ENCODE measurements at regions not wholly inside any gene's neighbourhood (a gene's known extent, or its start where the extent isn't known, plus 50 kb on each side); places are given as distances from the start of the nearest gene placed in this dataset.

DNA sequence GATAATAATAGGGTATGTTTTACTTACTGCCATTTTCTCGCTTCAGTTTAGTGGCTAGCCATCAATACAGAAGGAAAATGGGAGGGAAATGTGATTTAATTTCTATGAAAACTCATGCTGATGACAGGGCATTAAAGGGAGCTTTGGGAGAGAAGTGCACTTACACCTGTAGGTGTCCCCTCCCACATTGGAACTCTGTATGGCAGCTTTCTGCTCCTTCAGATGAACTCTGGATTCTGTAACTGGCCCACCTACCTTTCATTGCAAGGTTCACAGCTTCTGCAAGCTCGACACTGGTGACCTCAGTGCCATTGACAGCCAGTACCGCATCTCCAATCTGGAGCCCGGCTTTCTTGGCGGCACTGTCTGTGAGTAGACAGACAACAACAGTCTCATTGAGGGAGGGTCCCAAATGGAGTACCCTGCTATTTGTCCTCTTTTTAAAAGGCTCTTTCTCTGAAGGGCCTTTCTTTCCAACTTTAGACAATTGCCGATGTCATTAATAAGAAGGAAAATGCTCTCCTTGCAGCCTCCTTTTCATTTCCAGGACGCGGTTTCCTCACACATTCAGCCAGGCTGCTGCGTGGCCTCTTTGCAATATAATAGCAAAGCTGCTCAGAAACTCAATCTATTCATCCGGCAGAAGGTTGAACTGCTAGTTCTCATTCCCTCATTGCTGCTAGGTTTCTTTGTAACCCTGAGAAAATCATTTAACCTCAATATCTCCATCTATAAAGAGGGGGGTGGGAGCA, 63.6 kb downstream of the NUDT12 start:
- DNase-seq: no peak

GRCh38 chr5:103498211-103498610, 64.4 kb downstream of the NUDT12 start:
- DNase-seq: peak; percentile 71

GRCh38 chr5:103497781-103498180, 64.8 kb downstream of the NUDT12 start:
- no peak for DNase-seq

DNA sequence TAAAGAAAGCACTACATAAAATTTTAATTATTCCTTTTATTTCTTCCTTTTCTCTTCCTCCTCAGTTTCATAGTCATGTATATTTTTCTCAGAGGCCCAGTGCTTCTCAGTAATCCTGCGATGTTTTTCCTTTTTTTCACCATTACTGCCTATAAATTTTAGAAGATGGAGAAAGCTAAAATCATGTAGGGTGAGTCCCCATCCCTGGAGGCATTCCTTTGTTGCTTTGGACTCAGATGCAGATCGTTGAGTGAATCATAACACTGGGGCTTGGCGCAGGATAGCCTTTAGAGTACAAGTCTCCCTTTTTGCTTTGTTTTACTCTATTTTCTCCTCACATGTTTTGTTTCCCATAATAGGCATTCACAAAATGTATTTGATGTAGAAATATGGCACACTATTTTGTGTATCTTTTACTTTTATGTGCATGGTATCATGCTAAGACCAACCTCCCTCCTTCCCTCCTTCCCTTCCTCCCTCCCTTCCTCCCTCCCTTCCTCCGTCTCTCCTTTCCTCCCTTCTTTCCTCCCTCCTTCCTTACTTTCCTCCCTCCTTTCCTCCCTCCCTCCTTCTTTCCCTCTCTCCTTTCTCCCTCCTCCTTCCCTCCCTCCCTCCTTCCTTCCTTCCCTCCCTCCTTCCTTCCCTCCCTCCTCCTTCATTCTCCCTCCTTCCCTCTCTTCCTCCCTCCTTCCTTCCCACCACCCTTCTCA, 72.4 kb downstream of the NUDT12 start:
- no peak for DNase-seq

DNA sequence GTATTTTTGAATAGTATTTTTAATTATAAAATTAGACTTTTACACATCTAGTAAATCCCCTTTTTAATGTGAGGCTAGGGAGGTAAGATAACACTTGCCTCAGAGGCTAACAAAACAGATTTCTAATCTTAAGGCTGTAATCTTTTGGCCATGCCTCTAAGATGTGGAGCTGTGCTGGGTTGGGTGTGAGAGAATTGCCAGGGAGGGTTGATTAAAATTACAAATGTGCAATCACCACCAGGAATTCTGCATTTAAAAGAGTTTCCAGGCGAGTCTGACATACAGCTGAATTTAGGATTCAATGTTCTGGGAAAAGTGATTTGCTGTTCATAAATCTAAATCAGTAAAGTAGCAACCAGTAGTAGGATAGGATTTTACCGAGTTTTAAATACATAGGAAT, 73.3 kb downstream of the NUDT12 start:
- DNase-seq: no peak

DNA sequence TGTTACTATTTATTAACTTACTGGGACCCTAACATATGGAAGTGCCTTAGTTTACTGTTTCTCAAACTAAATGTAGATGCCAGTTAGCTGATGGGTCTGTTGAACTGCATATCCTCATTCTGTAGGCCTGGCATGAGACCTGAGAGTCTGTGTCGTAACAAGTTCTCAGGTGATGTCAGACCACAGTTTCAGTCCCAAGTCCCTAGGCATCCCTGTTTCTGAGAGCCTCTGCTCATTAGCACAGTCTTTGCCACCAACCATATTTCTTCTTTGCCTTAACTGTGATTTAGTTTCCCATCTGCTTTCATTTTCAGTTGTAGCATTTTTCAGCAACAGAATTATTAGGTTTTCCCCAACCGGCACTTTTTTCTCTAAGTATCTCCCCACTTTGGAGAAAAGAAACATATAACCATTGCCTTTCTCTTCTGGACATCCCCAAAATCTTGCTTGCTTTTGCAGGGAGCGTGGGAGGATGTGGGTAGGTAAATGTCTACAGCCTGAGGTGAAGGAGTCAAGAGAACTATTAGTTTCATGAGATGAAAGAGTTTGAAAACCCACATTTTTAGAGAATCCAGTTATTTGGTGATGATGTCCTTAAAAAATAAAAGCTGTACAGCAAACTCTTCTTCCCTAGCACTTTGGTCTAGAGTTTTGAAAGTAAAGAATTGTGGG, 74.6 kb downstream of the NUDT12 start:
- no peak for DNase-seq

DNA sequence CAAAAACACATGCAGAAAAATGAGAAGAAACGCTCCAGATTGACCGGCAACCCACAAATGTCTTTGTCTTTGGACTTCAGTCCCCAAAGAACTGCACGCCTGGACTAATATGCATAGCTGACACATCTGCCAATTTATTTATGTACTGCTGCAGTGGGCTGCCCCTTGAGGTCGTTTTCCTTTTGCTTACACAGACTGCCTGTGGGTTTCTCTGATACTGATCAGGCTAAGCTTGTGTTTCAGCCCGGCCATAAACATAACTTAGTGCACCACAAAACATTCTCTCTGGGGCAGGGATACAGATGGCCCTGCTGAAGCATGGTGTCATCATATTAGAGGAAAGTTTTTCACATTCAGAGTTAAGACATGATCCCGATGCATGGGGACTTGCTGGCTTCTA, 75.4 kb downstream of the NUDT12 start:
- no peak for DNase-seq

DNA sequence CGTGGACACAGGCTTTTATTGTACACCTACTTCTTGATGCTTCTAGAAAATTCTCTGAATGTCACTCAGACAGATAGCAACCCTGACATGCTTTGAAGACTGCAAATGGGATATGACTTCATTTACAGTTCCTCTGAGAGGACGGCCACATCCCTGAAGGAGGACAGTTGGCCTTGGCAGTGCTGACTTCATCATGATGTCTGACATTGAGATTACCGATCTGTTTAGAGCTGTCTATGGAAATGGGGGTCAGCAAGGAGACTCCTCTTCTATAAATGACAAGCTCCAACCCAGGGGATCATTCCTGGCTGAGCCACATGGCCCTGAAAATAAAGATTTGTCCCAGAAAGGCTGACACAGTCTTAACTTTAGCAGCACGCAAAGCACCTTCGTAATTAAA, 75.8 kb downstream of the NUDT12 start:
- no peak for DNase-seq

GRCh38 chr5:103480246-103480645, 82.3 kb downstream of the NUDT12 start:
- no peak for DNase-seq

GRCh38 chr5:103477678-103478077, 84.9 kb downstream of the NUDT12 start:
- DNase-seq: no peak

GRCh38 chr5:103476811-103477210, 85.8 kb downstream of the NUDT12 start:
- DNase-seq: no peak

- DNase-seq: no peak
Measured at GRCh38 chr5:103475629-103476240, 86.9 kb downstream of the NUDT12 start.

- DNase-seq: no peak
Measured at GRCh38 chr5:103474677-103475076, 87.9 kb downstream of the NUDT12 start.

- DNase-seq: no peak
Measured at GRCh38 chr5:103473725-103474124, 88.9 kb downstream of the NUDT12 start.

GRCh38 chr5:103472830-103473229, 89.8 kb downstream of the NUDT12 start:
- no peak for DNase-seq

GRCh38 chr5:103472265-103472664, 90.3 kb downstream of the NUDT12 start:
- no peak for DNase-seq

- no peak for DNase-seq
Measured at GRCh38 chr5:103469288-103470040, 93.1 kb downstream of the NUDT12 start.

DNA sequence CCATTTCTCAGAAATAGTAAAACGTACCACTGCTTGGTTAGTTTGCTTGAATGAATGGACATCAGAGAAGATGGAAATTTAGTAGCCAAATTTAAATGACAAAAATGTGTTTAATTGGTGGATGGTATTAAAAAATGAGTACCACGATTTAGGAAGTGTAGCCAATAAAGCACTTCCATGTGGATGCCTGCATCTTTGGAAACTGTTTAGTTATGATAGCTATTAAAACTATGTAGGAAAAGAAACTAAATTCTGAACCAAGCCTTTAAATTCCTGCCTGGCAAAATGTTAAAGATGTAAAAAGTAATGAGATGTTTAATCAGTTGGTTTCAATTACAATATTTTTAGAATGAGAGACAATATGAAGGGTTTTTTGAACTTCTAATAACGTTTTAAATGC, 94.8 kb downstream of the NUDT12 start:
- DNase-seq: no peak

DNA sequence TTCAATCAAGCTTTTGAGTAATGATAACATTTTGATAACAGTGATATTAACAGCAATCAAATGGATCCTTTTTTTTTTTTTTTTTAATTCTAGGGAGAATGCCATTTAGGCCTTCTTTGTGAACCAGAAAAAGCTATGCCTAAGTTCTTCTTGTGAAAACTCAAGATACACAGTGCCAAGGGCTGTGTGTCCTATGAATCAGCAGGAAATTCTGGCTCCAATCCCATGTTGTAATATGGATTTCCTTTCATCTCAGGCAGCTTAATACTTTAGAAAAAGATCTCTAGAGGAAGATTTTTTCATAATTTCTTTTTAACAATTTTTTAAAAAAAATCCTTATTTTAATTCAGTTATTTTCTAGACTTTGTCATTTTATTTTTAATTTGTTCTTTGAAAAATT, 96.1 kb downstream of the NUDT12 start:
- no peak for DNase-seq

GRCh38 chr5:103465891-103466290, 96.7 kb downstream of the NUDT12 start:
- no peak for DNase-seq

DNA sequence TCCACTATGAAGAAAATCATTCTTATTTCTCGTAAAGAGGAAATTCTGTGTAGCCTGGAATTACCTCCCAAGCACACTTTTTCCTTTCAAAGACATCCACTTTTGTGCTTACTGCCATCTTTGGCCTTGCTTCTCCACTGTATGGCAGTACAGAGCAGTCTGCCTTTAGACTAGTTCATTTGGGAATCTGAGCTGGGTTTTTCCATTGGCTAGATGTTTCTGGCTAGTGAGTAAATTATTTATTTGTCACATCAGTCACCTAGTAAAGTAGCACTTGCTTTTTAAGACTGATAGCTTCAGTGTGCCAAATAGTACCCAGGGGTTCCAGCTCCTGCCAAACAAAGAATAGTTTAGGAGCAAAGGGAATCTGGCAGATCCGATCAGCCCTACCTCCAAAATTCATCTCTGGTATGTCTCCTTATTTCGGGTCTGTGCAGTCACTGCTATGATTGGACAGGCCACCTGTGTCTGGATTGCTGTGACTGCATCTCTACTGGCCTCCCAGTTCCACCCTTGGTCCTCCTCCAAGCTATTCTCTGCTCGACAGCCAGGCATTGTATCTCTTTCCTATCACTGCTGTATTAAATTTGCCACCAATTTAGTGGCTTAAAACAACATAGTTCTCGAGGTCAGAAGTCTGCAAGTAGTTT, 97.6 kb downstream of the NUDT12 start:
- DNase-seq: no peak

DNA sequence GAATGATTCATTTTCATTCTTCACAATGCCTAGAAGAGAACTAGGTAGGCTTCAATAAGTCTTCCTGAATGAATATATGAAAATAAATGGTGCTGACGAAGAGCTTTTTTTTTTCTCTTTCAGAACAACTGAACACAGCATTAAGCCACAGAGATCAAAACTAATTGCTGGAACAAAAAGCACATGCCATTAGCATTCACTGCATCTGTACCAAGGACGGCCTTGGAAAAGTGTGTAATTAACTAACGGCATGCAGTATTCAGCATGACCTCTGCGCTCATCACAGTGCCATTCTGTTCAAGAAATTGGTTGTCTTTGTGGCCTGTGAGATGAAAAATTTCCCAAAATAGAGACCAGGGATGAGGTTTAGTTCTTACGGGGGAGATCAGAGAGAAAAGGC, 99.3 kb downstream of the NUDT12 start:
- no peak for DNase-seq
